HG03196 (cell line): ENCODE measurements at regions not wholly inside any gene's neighbourhood (a gene's known extent, or its start where the extent isn't known, plus 50 kb on each side); places are given as distances from the start of the nearest gene placed in this dataset.
"Not testable (repeated sequence)": the region's sequence is repeated elsewhere in the genome, so short reads cannot be mapped to it uniquely, and the experiment has no call there.

Experiments used
- ATAC-seq: cut with Tn5 transposase; IDR thresholded peaks from one replicate; pipeline ENCODE4 v1.9.1; 2021; ENCODE audit not compliant: unreplicated experiment

GRCh38 chr18:11387880-11388279 is 221.5 kb upstream of the SLC35G4 start:
- ATAC-seq = no peak

- no peak for ATAC-seq
Measured at GRCh38 chr18:11383381-11383780, 226.0 kb upstream of the SLC35G4 start.

- ATAC-seq = no peak
Measured at GRCh38 chr18:11380968-11381367, 228.4 kb upstream of the SLC35G4 start.

GRCh38 chr18:11379660-11380059 is 229.7 kb upstream of the SLC35G4 start:
- ATAC-seq = no peak

GRCh38 chr18:11377766-11378540 is 228.6 kb upstream of the PIEZO2 start:
- no peak for ATAC-seq

GRCh38 chr18:11372163-11372562 is 222.8 kb upstream of the PIEZO2 start:
- no peak for ATAC-seq

- no peak for ATAC-seq
Measured at GRCh38 chr18:11369556-11369955, 220.2 kb upstream of the PIEZO2 start.

GRCh38 chr18:11368020-11368419 is 218.7 kb upstream of the PIEZO2 start:
- ATAC-seq = no peak

- no peak for ATAC-seq
Measured at GRCh38 chr18:11367351-11367750, 218.0 kb upstream of the PIEZO2 start.

- ATAC-seq = no peak
Measured at GRCh38 chr18:11366410-11366809, 217.0 kb upstream of the PIEZO2 start.

- ATAC-seq = no peak
Measured at GRCh38 chr18:11362856-11363255, 213.5 kb upstream of the PIEZO2 start.

- not testable (repeated sequence) for ATAC-seq
Measured at GRCh38 chr18:11361862-11362261, 212.5 kb upstream of the PIEZO2 start.

- ATAC-seq = no peak
Measured at GRCh38 chr18:11357678-11358077, 208.3 kb upstream of the PIEZO2 start.

GRCh38 chr18:11344576-11344975 is 195.2 kb upstream of the PIEZO2 start:
- ATAC-seq = not testable (repeated sequence)

GRCh38 chr18:11343096-11343495 is 193.7 kb upstream of the PIEZO2 start:
- no peak for ATAC-seq

- ATAC-seq = not testable (repeated sequence)
Measured at GRCh38 chr18:11342115-11342514, 192.7 kb upstream of the PIEZO2 start.

- ATAC-seq = no peak
Measured at GRCh38 chr18:11339188-11339775, 189.9 kb upstream of the PIEZO2 start.

- ATAC-seq = no peak
Measured at GRCh38 chr18:11336241-11336640, 186.9 kb upstream of the PIEZO2 start.

- ATAC-seq = no peak
Measured at GRCh38 chr18:11327391-11328009, 178.1 kb upstream of the PIEZO2 start.

- ATAC-seq = peak; percentile 84
Measured at GRCh38 chr18:11324956-11325882, 175.8 kb upstream of the PIEZO2 start.

- no peak for ATAC-seq
Measured at GRCh38 chr18:11324510-11324909, 175.1 kb upstream of the PIEZO2 start.
